CD14-positive monocyte (primary cell): ENCODE measurements at regions not wholly inside any gene's neighbourhood (a gene's known extent, or its start where the extent isn't known, plus 50 kb on each side); places are given as distances from the start of the nearest gene placed in this dataset.

ENCODE experiments used
- DNase-seq, 3 donors: peaks; one replicate each; pipeline ENCODE4 v3.0.0-alpha.2; 2011 to 2022
- H2AFZ ChIP-seq: 2 replicates; pipeline ENCODE4 v1.6.0; 2012; ENCODE audit warnings: mild to moderate bottlenecking, low read depth, low read length, inconsistent platforms; ENCODE audit not compliant: insufficient read depth, poor library complexity, severe bottlenecking
- H3K27ac ChIP-seq, 2 donors: 1 replicate in 1 of 2; 2 replicates in 1 of 2; pipeline ENCODE4 v1.5.1; 2012 to 2013; ENCODE audit warnings: low read length in 2 of 2, control low read depth in 1 of 2, inconsistent platforms in 1 of 2, low read depth in 1 of 2, mild to moderate bottlenecking in 1 of 2
- H3K27me3 ChIP-seq, 2 donors: one replicate each; pipeline versions ENCODE4 v1.6.0 to v1.6.1; 2011 to 2013; ENCODE audit warnings: low read length in 2 of 2; ENCODE audit not compliant: control insufficient read depth in 2 of 2, insufficient read depth in 2 of 2
- H3K36me3 ChIP-seq, 2 donors: replicated peaks in 1 of 2; 1 replicate in 1 of 2; 2 replicates in 1 of 2; pipeline versions ENCODE4 v1.5.1 to v1.6.1; 2012 to 2013; ENCODE audit warnings: low read length in 2 of 2, control low read depth in 1 of 2, inconsistent platforms in 1 of 2, mild to moderate bottlenecking in 1 of 2; ENCODE audit not compliant: insufficient read depth in 2 of 2, control insufficient read depth in 1 of 2
- H3K4me1 ChIP-seq, 2 donors: 1 replicate in 1 of 2; 2 replicates in 1 of 2; pipeline versions ENCODE4 v1.5.1 to v1.6.1; 2012 to 2013; ENCODE audit warnings: low read length in 2 of 2, control low read depth in 1 of 2, inconsistent platforms in 1 of 2, mild to moderate bottlenecking in 1 of 2, moderate library complexity in 1 of 2; ENCODE audit not compliant: insufficient read depth in 2 of 2, control insufficient read depth in 1 of 2
- H3K4me2 ChIP-seq: replicated peaks from 2 replicates; pipeline ENCODE3; 2012; ENCODE audit warnings: low read length, moderate library complexity, mild to moderate bottlenecking; ENCODE audit not compliant: poor library complexity, severe bottlenecking; ENCODE audit errors: extremely low read depth
- H3K4me3 ChIP-seq, 3 experiments: fragments of 200-600 bp in 1 of 3; sonication (generic) in 1 of 3; replicated peaks in 1 of 3; 1 replicate in 2 of 3; 2 replicates in 1 of 3; pipeline ENCODE4 v1.5.1; 2011 to 2013; ENCODE audit warnings: low read length in 3 of 3, mild to moderate bottlenecking in 3 of 3, control low read depth in 2 of 3, low read depth in 2 of 3, inconsistent platforms in 1 of 3, moderate library complexity in 1 of 3
- H3K79me2 ChIP-seq: 2 replicates; pipeline ENCODE4 v1.6.0; 2012; ENCODE audit warnings: mild to moderate bottlenecking, control low read depth, inconsistent platforms, low read length, moderate library complexity; ENCODE audit not compliant: insufficient read depth
- H3K9ac ChIP-seq: 2 replicates; pipeline ENCODE4 v1.6.0; 2017; ENCODE audit warnings: low read length, mild to moderate bottlenecking; ENCODE audit not compliant: insufficient read depth, poor library complexity, severe bottlenecking
- H3K9me3 ChIP-seq, 2 donors: replicated peaks in 1 of 2; 1 replicate in 1 of 2; 2 replicates in 1 of 2; pipeline versions ENCODE4 v1.5.1 to v1.6.1; 2012 to 2013; ENCODE audit warnings: low read length in 2 of 2, control low read depth in 1 of 2; ENCODE audit not compliant: control insufficient read depth in 1 of 2, insufficient read depth in 1 of 2
- H4K20me1 ChIP-seq: 2 replicates; pipeline ENCODE4 v1.6.0; 2012; ENCODE audit warnings: mild to moderate bottlenecking, low read length, control low read depth, moderate library complexity; ENCODE audit not compliant: insufficient read depth
- H3K27ac Mint-ChIP-seq, 7 donors: one replicate each; pipeline ENCODE4 v1.8.0; 2020; ENCODE audit warnings: mild to moderate bottlenecking in 7 of 7, mixed read lengths in 7 of 7, moderate library complexity in 6 of 7, inconsistent platforms in 2 of 7
- H3K27me3 Mint-ChIP-seq, 3 donors: one replicate each; pipeline ENCODE4 v1.8.0; 2021 to 2022; ENCODE audit warnings: low read depth in 3 of 3, mild to moderate bottlenecking in 3 of 3, mixed read lengths in 3 of 3, moderate library complexity in 3 of 3, inconsistent platforms in 1 of 3
- H3K36me3 Mint-ChIP-seq, 2 donors: one replicate each; pipeline ENCODE4 v1.8.0; 2020; ENCODE audit warnings: mixed read lengths in 2 of 2, inconsistent platforms in 1 of 2, mild to moderate bottlenecking in 1 of 2
- H3K4me1 Mint-ChIP-seq: one replicate; pipeline ENCODE4 v1.8.0; 2020; ENCODE audit warnings: mild to moderate bottlenecking, mixed read lengths
- H3K4me3 Mint-ChIP-seq, 2 donors: one replicate each; pipeline ENCODE4 v1.8.0; 2020; ENCODE audit warnings: mild to moderate bottlenecking in 2 of 2, mixed read lengths in 2 of 2, moderate library complexity in 1 of 2
- H3K9me3 Mint-ChIP-seq, 7 donors: one replicate each; pipeline ENCODE4 v1.8.0; 2020 to 2022; ENCODE audit warnings: mixed read lengths in 7 of 7, mild to moderate bottlenecking in 6 of 7, moderate library complexity in 6 of 7, inconsistent platforms in 2 of 7
- CTCF ChIP-seq: fragments of 200-600 bp; IDR thresholded peaks from one replicate; pipeline ENCODE4 v1.8.0; 2022; ENCODE audit warnings: antibody characterized with exemption, mild to moderate bottlenecking
- WGBS: methylation state at CpG from one replicate; pipeline ENCODE4 v1.1.5; 2013; ENCODE audit warnings: missing lambda C conversion rate; ENCODE audit not compliant: insufficient coverage; 5-methylcytosine and 5-hydroxymethylcytosine counted together
- intact Hi-C, 2 donors: fragments of 100-400 bp; cut with micrococcal nuclease; formaldehyde crosslinking; loops; one replicate each; pipeline versions ENCODE4 v1.15.0 to v1.15.1; 2023

DNA sequence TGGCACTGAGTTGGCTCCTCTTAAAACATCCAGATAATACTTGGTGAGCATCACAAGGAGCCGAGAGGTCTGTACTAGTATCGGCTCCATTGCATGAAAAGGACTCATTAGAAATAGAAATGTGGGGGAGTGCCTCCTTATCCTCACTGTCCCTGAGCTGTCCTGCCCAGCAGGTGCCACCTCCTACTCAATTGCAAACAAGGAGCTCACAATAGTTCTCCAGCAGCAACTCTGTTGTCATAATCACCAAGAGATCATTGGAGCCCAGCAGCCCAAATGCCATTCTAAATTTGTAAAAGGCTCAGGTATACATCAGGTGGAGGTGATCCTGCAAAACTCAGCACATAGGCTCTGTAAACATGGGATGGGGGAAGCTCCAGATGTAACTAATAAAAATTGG, 99.1 kb downstream of the PLK2 start:
- Histone ChIP-seq H3K9ac (no peak overlapping the region), H4K20me1 (no peaks in the 10 kb centered on the region), H3K4me2 (no peak overlapping the region), H2AFZ (no peak overlapping the region), H3K4me3 (no peak overlapping the region), H3K27ac (no peak overlapping the region), H3K9me3 (no peaks in the 10 kb centered on the region), H3K36me3 (no peaks in the 10 kb centered on the region), H3K27me3 (no peaks in the 10 kb centered on the region), H3K4me1 (no peaks in the 10 kb centered on the region), H3K79me2 (no peaks in the 10 kb centered on the region)
- TF ChIP-seq CTCF: no peak
- no peak for DNase-seq
- Mint-ChIP-seq H3K4me3 (no peak overlapping the region), H3K9me3 (peaks cover 0 to 2% (median 0%) of the 10 kb centered on the region in 7 donors), H3K36me3 (no peaks in the 10 kb centered on the region), H3K4me1 (no peaks in the 10 kb centered on the region), H3K27ac (no peak overlapping the region), H3K27me3 (peaks cover 0 to 1% (median 1%) of the 10 kb centered on the region in 3 donors)
- WGBS: 100% methylated on average over 1 of the region's 2 CpGs
- intact Hi-C loops: no loop called here

DNA sequence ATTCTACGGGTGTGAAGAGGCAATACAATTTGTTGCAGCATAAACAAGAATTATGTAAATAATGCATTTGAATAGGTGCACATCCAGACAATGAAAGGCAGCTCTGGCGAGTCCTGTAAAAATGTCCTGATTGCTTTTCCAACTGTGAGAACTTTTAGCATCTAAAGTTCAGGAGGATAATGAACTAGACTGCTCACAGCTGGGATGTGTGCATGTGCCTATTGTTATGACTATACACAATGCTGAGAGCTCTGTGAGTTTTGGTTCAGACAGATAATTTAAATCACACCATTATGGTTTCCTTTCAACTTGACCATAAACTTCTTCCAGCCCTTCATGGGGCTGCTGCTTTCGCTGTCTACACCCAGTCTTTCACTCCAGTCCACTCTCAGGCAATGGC, 99.9 kb downstream of the PLK2 start:
- Histone ChIP-seq H3K9ac (no peak overlapping the region), H3K4me1 (no peaks in the 10 kb centered on the region), H3K27ac (no peak overlapping the region), H2AFZ (no peak overlapping the region), H3K79me2 (no peaks in the 10 kb centered on the region), H3K4me2 (no peak overlapping the region), H3K4me3 (no peak overlapping the region), H3K36me3 (no peaks in the 10 kb centered on the region), H3K9me3 (no peaks in the 10 kb centered on the region), H4K20me1 (no peaks in the 10 kb centered on the region), H3K27me3 (no peaks in the 10 kb centered on the region)
- no peak overlapping the region for H3K4me3 Mint-ChIP-seq
- DNase-seq: no peak
- peaks cover 0 to 1% (median 0%) of the 10 kb centered on the region in 3 donors for H3K27me3 Mint-ChIP-seq
- no peaks in the 10 kb centered on the region for H3K36me3 Mint-ChIP-seq
- TF ChIP-seq CTCF: no peak
- H3K4me1 Mint-ChIP-seq: no peaks in the 10 kb centered on the region
- H3K27ac Mint-ChIP-seq: no peak overlapping the region
- intact Hi-C loops: no loop called here
- WGBS: 71% methylated on average over 2 of the region's 3 CpGs
- peaks cover 0 to 2% (median 0%) of the 10 kb centered on the region in 7 donors for H3K9me3 Mint-ChIP-seq
